PC-3 (cell line): ENCODE measurements at regions not wholly inside any gene's neighbourhood (a gene's known extent, or its start where the extent isn't known, plus 50 kb on each side); places are given as distances from the start of the nearest gene placed in this dataset.

ENCODE experiments used
- ATAC-seq: fragments of 200-7000 bp; cut with Tn5 transposase; 2 replicates; pipeline ENCODE4 v1.9.1; 2020; ENCODE audit warnings: mild to moderate bottlenecking, moderate library complexity
- BruUV-seq: library from RNA; stranded (reverse); fragments of 400-500 nt; replicated peaks from 2 replicates; lab custom pipeline; 2021; lab: Mats Ljungman, UMichigan
- CTCF ChIA-PET: fragments of 300-600 bp; sonication (Branson Sonifier 250); formaldehyde crosslinking; loops from one replicate; lab custom pipeline; 2022; ENCODE audit warnings: antibody characterized with exemption; lab: Charles Lee
- POLR2A ChIA-PET: fragments of 300-600 bp; sonication (Branson Sonifier 250); formaldehyde crosslinking; loops from one replicate; lab custom pipeline; 2022; ENCODE audit warnings: antibody characterized with exemption; ENCODE audit not compliant: unreplicated experiment; lab: Charles Lee
- DNase-seq: peaks from one replicate; pipeline ENCODE4 v3.0.0-alpha.2; 2015
- H2AFZ ChIP-seq: fragments of 300-600 bp; sonication (generic); 2 replicates; pipeline ENCODE4 v1.6.0; 2016; ENCODE audit warnings: antibody characterized with exemption, low read length
- H3F3A ChIP-seq: fragments of 300-600 bp; sonication (generic); one replicate; pipeline ENCODE4 v1.6.0; 2017; ENCODE audit warnings: antibody characterized with exemption, low read length, control low read depth, mild to moderate bottlenecking; ENCODE audit not compliant: unreplicated experiment
- H3K27ac ChIP-seq: fragments of 300-600 bp; sonication (generic); 2 replicates; pipeline ENCODE4 v1.5.1; 2016; ENCODE audit warnings: mild to moderate bottlenecking, low read length
- H3K27me3 ChIP-seq: fragments of 300-600 bp; sonication (generic); 2 replicates; pipeline ENCODE4 v1.6.1; 2016; ENCODE audit warnings: low read length, mixed read lengths
- H3K36me3 ChIP-seq: fragments of 300-600 bp; sonication (generic); 2 replicates; pipeline ENCODE4 v1.6.1; 2016; ENCODE audit warnings: low read depth, mixed run types, low read length, mixed read lengths
- H3K4me1 ChIP-seq: fragments of 300-600 bp; sonication (generic); 2 replicates; pipeline ENCODE4 v1.5.1; 2016; ENCODE audit warnings: low read length; ENCODE audit not compliant: insufficient read depth
- H3K4me2 ChIP-seq: fragments of 300-600 bp; sonication (generic); 2 replicates; pipeline ENCODE4 v1.6.0; 2016; ENCODE audit warnings: low read length
- H3K4me3 ChIP-seq: fragments of 300-600 bp; sonication (generic); 2 replicates; pipeline ENCODE4 v1.5.1; 2016; ENCODE audit warnings: mild to moderate bottlenecking, low read length, mixed read lengths
- H3K79me2 ChIP-seq: fragments of 300-600 bp; sonication (generic); 2 replicates; pipeline ENCODE4 v1.6.1; 2017; ENCODE audit warnings: low read length, mixed read lengths
- H3K9ac ChIP-seq: fragments of 300-600 bp; sonication (generic); 2 replicates; pipeline ENCODE4 v1.6.0; 2016; ENCODE audit warnings: mild to moderate bottlenecking, low read length
- H3K9me2 ChIP-seq: fragments of 300-600 bp; sonication (generic); replicated peaks from 2 replicates; pipeline ENCODE4 v1.6.1; 2016; ENCODE audit warnings: mixed run types, low read length, mixed read lengths
- H3K9me3 ChIP-seq: fragments of 300-600 bp; sonication (generic); 2 replicates; pipeline ENCODE4 v1.6.1; 2016; ENCODE audit warnings: low read length, mixed read lengths
- H4K20me1 ChIP-seq: fragments of 300-600 bp; sonication (generic); 2 replicates; pipeline ENCODE4 v1.6.1; 2016; ENCODE audit warnings: low read length, mixed read lengths
- CTCF ChIP-seq: fragments of 300-600 bp; sonication (generic); conservative IDR thresholded peaks from 2 replicates; pipeline ENCODE4 v1.5.1; 2017; ENCODE audit warnings: antibody characterized with exemption, low read depth, mild to moderate bottlenecking, low read length
- EZH2 ChIP-seq: fragments of 300-600 bp; sonication (generic); IDR thresholded peaks from one replicate; pipeline ENCODE4 v1.6.1; 2017; ENCODE audit warnings: antibody characterized with exemption, mild to moderate bottlenecking, low read length; ENCODE audit not compliant: unreplicated experiment
- EZH2phosphoT487 ChIP-seq: fragments of 300-600 bp; sonication (generic); IDR thresholded peaks from 2 replicates; pipeline ENCODE4 v1.6.1; 2018; ENCODE audit warnings: mild to moderate bottlenecking, antibody characterized with exemption, low read length, borderline replicate concordance
- intact Hi-C: fragments of 100-400 bp; cut with micrococcal nuclease; formaldehyde crosslinking; loops from 2 replicates; pipeline ENCODE4 v1.9.0; 2023

- DNase-seq: peak; percentile 48
- TF ChIP-seq EZH2phosphoT487 (no peak), CTCF (peak; percentile 79)
- ChIA-PET POLR2A (no interaction called here), CTCF (interaction anchor here (0.6 kb wide), 1 partner anchor 283 kb away, joined by 5 read pairs; no protein-coding TSS in a partner anchor)
- no peak overlapping the region for H3K9ac ChIP-seq
- H3K36me3 ChIP-seq: no peaks in the 10 kb centered on the region
- H3K4me1 ChIP-seq: no peaks in the 10 kb centered on the region
- no peak overlapping the region for H3K4me2 ChIP-seq
- no peak overlapping the region for H3K27ac ChIP-seq
- H3F3A ChIP-seq: no peaks in the 10 kb centered on the region
- intact Hi-C loops: no loop called here
- H3K9me3 ChIP-seq: no peaks in the 10 kb centered on the region
- H2AFZ ChIP-seq: no peak overlapping the region
- BruUV-seq: no TSS peak
- H3K79me2 ChIP-seq: no peaks in the 10 kb centered on the region
- no peaks in the 10 kb centered on the region for H3K9me2 ChIP-seq
- H3K27me3 ChIP-seq: peaks cover 18% of the 10 kb centered on the region
- no peak overlapping the region for H3K4me3 ChIP-seq
- no peak for ATAC-seq
- H4K20me1 ChIP-seq: no peaks in the 10 kb centered on the region
Observed at GRCh38 chr20:22974354-22974753, 60.8 kb upstream of the SSTR4 start.

GRCh38 chr20:22977047-22977785, 57.9 kb upstream of the SSTR4 start:
- no peaks in the 10 kb centered on the region for H4K20me1 ChIP-seq
- H3F3A ChIP-seq: no peaks in the 10 kb centered on the region
- no peak overlapping the region for H3K4me2 ChIP-seq
- H3K27me3 ChIP-seq: peaks cover 38% of the 10 kb centered on the region
- ATAC-seq (no peak), DNase-seq (no peak)
- no peaks in the 10 kb centered on the region for H3K9me2 ChIP-seq
- H3K9ac ChIP-seq: no peak overlapping the region
- CTCF ChIA-PET: no interaction called here
- no peaks in the 10 kb centered on the region for H3K4me1 ChIP-seq
- BruUV-seq: no TSS peak
- POLR2A ChIA-PET: no interaction called here
- intact Hi-C loops: no loop called here
- H3K36me3 ChIP-seq: no peaks in the 10 kb centered on the region
- no peak overlapping the region for H2AFZ ChIP-seq
- no peaks in the 10 kb centered on the region for H3K79me2 ChIP-seq
- no peak for TF ChIP-seq EZH2
- TF ChIP-seq CTCF: no peak
- TF ChIP-seq EZH2phosphoT487: no peak
- no peaks in the 10 kb centered on the region for H3K9me3 ChIP-seq
- H3K4me3 ChIP-seq: no peak overlapping the region
- no peak overlapping the region for H3K27ac ChIP-seq

GRCh38 chr20:22984008-22984407, 51.1 kb upstream of the SSTR4 start:
- BruUV-seq: no TSS peak
- Histone ChIP-seq H3K9ac (no peak overlapping the region), H3K36me3 (no peaks in the 10 kb centered on the region), H3K9me3 (no peaks in the 10 kb centered on the region), H3F3A (no peaks in the 10 kb centered on the region), H3K27ac (no peak overlapping the region), H4K20me1 (no peaks in the 10 kb centered on the region), H3K9me2 (no peaks in the 10 kb centered on the region), H3K4me2 (no peak overlapping the region), H3K79me2 (no peaks in the 10 kb centered on the region), H2AFZ (no peak overlapping the region), H3K4me3 (no peak overlapping the region), H3K4me1 (no peaks in the 10 kb centered on the region), H3K27me3 (peaks cover 23% of the 10 kb centered on the region)
- ChIA-PET POLR2A (no interaction called here), CTCF (no interaction called here)
- ATAC-seq: no peak
- TF ChIP-seq EZH2phosphoT487 (no peak), EZH2 (no peak), CTCF (no peak)
- no peak for DNase-seq
- intact Hi-C loops: no loop called here
